Activated effector memory CD4-positive, alpha-beta T cell treated with Interleukin-2 at 50 U/mL for 16 hours (primary cell): ENCODE measurements at regions not wholly inside any gene's neighbourhood (a gene's known extent, or its start where the extent isn't known, plus 50 kb on each side); places are given as distances from the start of the nearest gene placed in this dataset.
"Not testable (repeated sequence)": the region's sequence is repeated elsewhere in the genome, so short reads cannot be mapped to it uniquely, and the experiment has no call there.

ENCODE experiments used
- DNase-seq: peaks from one replicate; pipeline ENCODE4 v3.0.0-alpha.2; 2020

GRCh38 chr19:28457620-28458019, 755.3 kb downstream of the UQCRFS1 start:
- DNase-seq: no peak

DNA sequence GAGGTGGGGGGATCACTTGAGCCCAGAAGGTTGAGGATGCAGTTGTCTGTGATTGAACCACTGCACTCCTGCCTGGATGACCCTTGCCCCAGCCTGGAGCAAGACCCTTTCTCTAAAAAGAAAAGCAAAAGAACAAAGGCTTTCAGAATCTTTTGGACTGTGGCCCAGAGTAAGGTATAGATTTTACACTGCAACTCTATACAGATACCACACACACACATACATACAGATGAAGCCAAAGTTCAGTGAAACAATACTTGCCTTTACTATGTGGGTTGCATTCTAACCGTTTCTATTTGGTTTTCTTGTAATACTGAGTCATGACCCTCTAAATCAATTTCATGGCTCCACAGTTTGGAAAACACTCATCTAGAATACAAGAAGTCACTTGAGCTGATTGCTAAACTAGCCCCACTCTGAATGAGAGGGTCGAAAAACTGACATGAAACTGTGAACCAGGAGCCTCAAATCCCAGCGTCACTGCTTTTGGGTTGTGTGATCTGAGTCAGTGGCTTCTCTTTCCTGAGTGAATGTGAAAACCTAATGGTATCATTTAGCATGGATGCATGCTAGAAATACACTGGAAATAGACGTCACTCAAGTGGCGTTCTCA, 756.1 kb downstream of the UQCRFS1 start:
- no peak for DNase-seq

GRCh38 chr19:28456252-28456651, 756.7 kb downstream of the UQCRFS1 start:
- DNase-seq: no peak

DNA sequence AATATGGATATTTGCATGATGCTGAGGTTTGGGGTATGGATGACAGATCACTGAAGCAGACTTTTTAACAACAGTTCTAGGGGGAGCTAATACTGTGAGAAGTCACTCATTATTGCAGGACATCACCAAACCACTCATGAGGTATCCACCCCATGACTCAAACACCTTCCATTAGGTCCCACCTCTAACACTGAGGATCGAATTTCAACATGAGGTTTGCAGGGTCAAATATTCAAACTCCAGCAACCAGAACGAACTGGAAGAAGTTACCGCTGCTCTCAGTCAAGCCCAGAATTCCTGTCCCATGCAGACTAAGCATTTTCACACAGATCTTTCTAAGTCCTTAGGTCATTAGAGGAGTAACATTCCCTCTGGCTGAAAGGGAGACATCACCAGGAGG, 758.9 kb downstream of the UQCRFS1 start:
- no peak for DNase-seq

DNA sequence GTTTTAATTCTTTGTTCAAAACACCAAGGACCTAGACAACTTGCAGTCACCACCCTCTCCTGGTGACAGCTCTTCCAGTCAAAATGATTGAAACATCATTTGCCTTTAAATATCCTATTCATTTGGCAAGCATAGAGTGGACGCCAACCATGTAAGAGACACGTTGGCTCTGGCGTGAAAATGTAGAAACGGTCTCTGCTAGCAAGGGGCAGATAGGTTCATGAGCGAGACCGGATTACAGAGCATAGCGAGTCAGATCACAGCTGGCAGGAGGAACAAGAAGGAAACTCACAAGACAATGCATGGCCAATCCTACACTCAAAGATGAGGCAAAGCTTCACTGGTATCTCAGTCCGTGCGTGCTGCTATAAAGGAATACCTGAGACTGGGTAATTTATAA, 759.5 kb downstream of the UQCRFS1 start:
- no peak for DNase-seq

DNA sequence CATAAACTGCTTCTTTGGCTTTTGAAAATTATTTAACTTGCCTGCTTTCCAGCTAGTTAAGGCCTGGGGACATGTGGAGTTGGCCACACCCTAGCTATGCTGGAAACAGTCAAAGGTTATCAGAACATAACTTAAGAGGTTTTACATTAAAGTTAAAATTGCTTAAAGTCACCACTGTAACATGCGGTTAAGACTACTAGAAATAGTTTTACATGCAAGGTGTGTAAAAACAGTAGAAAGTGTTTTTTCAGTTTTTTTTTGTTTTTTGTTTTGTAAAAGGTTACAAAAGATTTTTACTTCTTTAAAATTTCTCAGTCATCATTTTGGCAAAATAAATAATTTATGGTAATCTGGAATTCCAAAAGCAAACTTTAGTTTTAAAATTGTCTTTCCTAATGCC, 763.1 kb downstream of the UQCRFS1 start:
- no peak for DNase-seq

GRCh38 chr19:28446511-28446910, 766.4 kb downstream of the UQCRFS1 start:
- no peak for DNase-seq

DNA sequence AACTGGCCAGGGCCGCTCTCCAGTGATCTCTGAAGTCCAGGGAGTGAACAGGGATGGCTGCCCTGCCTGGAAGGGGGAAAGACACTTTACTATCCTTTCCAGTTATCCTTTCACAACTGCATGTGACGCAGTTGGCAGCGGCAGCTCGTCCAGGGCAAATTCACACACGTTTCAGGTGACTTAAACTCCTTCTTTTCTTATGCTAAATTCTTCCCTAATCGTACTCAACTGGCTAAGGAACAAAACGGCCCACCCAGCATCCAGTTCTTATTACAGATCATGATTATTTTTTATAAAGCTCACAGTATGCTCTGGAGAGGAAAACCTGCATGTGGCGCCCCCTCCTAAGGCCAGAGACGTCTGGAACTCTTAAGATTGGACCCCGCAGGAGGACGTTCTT, 767.1 kb downstream of the UQCRFS1 start:
- no peak for DNase-seq

DNA sequence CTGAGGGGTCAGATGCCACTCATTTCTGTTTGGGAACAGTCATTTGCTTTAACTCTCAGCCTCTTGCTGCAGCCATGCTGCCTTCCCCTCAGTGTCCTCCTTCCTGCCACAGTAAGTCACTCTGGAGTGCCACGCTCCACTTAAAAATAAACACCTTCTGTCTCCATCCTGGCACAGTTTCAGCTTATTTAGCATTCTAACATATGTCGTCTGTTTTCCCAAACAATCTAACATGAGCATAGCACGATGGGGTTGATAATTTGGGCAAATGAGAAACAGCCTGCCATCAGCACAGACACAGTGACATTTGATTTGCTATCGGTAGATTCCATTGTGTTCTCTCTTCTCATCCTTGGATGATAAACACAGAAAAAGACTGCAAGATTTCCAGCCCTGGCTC, 768.6 kb downstream of the UQCRFS1 start:
- no peak for DNase-seq

GRCh38 chr19:28443361-28443760, 769.6 kb downstream of the UQCRFS1 start:
- no peak for DNase-seq

- no peak for DNase-seq
Measured at GRCh38 chr19:28437390-28438346, 775.3 kb downstream of the UQCRFS1 start.

DNA sequence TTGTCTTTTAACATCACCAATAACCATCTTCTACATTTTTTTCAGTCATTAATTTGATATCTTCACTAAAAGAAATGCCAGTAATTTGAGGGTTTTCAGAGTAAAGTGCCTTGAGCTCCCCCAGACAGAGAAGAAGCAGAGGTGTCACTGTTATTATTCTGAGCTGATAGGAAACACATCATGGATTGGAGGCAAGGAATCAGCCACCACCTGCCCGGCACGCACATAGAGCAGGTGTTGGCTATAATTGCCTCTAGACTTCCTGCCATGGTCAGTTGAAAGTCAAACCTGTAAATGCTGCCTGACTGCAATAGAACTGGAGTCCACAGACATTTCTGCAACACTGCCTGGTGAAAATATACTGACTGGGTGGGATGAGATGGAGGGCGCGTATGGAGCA, 776.6 kb downstream of the UQCRFS1 start:
- no peak for DNase-seq

- no peak for DNase-seq
Measured at GRCh38 chr19:28435551-28436271, 777.2 kb downstream of the UQCRFS1 start.

- DNase-seq: not testable (repeated sequence)
Measured at GRCh38 chr19:28434794-28435193, 778.2 kb downstream of the UQCRFS1 start.

GRCh38 chr19:28434365-28434764, 778.6 kb downstream of the UQCRFS1 start:
- not testable (repeated sequence) for DNase-seq

DNA sequence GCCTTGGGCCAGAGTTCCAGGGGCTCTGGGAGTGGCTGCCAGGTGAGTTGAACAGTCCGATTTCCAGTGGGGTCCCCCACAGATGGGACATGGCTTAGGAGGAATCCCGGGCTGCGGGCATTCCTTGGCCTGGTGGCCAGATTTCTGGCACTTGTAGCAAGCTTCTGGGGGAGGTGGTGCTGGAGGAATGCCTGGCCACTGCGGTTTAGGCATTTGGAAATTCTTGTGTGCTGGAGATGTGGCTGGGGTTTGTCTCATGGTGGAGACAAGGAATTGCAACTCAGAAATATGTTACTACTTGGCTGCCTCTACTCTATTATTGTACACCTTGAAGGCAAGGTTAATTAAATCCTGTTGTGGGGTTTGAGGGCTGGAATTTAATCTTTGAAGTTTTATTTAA, 779.8 kb downstream of the UQCRFS1 start:
- not testable (repeated sequence) for DNase-seq

GRCh38 chr19:28430214-28430613, 782.7 kb downstream of the UQCRFS1 start:
- DNase-seq: no peak

DNA sequence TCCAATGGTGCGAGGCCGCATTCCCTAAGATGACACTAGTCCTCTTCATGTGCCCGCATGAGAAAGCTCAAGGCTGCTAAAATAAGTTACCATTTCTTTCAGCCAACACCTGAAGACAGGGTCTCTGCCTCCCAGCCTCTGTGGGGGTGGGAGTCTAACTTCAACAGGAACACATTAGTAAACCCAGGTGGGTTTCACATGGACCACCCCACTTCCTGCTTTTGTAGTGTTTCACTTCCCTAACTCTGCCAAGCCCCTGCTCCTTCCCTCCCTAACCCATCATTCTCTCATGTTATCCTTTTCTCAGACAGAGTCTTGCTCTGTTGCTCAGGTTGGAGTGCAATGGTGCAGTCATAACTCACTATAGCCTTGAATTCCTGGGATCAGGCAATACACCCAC, 783.6 kb downstream of the UQCRFS1 start:
- no peak for DNase-seq

- DNase-seq: no peak
Measured at GRCh38 chr19:28428663-28429348, 784.1 kb downstream of the UQCRFS1 start.

GRCh38 chr19:28427376-28428083, 785.4 kb downstream of the UQCRFS1 start:
- DNase-seq: no peak

- DNase-seq: no peak
Measured at GRCh38 chr19:28426730-28427225, 786.2 kb downstream of the UQCRFS1 start.

- DNase-seq: no peak
Measured at GRCh38 chr19:28426110-28426729, 786.7 kb downstream of the UQCRFS1 start.
